Endodermal cell (in vitro differentiated cells): ENCODE measurements at regions not wholly inside any gene's neighbourhood (a gene's known extent, or its start where the extent isn't known, plus 50 kb on each side); places are given as distances from the start of the nearest gene placed in this dataset.

Experiments
- DNase-seq: peaks from one replicate; pipeline ENCODE4 v3.0.0-alpha.2; 2017
- H3K27ac ChIP-seq: 2 replicates; pipeline ENCODE4 v1.5.1; 2013; ENCODE audit warnings: mild to moderate bottlenecking, low read depth, low read length, moderate library complexity
- H3K27me3 ChIP-seq: 2 replicates; pipeline ENCODE4 v1.6.1; 2013; ENCODE audit warnings: mild to moderate bottlenecking, low read length, moderate library complexity; ENCODE audit not compliant: insufficient read depth, control insufficient read depth, poor library complexity, severe bottlenecking
- H3K36me3 ChIP-seq: 2 replicates; pipeline ENCODE4 v1.7.0; 2013; ENCODE audit warnings: mild to moderate bottlenecking, low read length, moderate library complexity; ENCODE audit not compliant: control insufficient read depth, insufficient read depth
- H3K4me1 ChIP-seq: one replicate; pipeline ENCODE4 v1.7.0; 2013; ENCODE audit warnings: low read length; ENCODE audit not compliant: control insufficient read depth, insufficient read depth
- H3K4me3 ChIP-seq: 2 replicates; pipeline ENCODE4 v1.5.1; 2013; ENCODE audit warnings: mild to moderate bottlenecking, low read length, moderate library complexity
- H3K9ac ChIP-seq: 2 replicates; pipeline ENCODE4 v1.6.1; 2013; ENCODE audit warnings: mild to moderate bottlenecking, low read length, moderate library complexity; ENCODE audit not compliant: poor library complexity, severe bottlenecking; ENCODE audit errors: extremely low read depth
- H3K9me3 ChIP-seq: 2 replicates; pipeline ENCODE4 v1.6.1; 2013; ENCODE audit warnings: mild to moderate bottlenecking, low read length, moderate library complexity; ENCODE audit not compliant: control insufficient read depth
- H3K27ac Mint-ChIP-seq: 2 replicates; pipeline ENCODE4 v1.8.0; 2020; ENCODE audit warnings: mixed read lengths
- H3K27me3 Mint-ChIP-seq: 2 replicates; pipeline ENCODE4 v1.8.0; 2021; ENCODE audit warnings: mild to moderate bottlenecking, mixed read lengths; ENCODE audit not compliant: insufficient read depth
- H3K36me3 Mint-ChIP-seq: 2 replicates; pipeline ENCODE4 v1.8.0; 2020; ENCODE audit warnings: low read depth, mixed read lengths
- H3K4me1 Mint-ChIP-seq: 2 replicates; pipeline ENCODE4 v1.8.0; 2020; ENCODE audit warnings: mixed read lengths
- H3K4me3 Mint-ChIP-seq: 2 replicates; pipeline ENCODE4 v1.8.0; 2020; ENCODE audit warnings: mild to moderate bottlenecking, moderate library complexity, mixed read lengths
- H3K9me3 Mint-ChIP-seq: 2 replicates; pipeline ENCODE4 v1.8.0; 2020; ENCODE audit warnings: mild to moderate bottlenecking, mixed read lengths
- WGBS, 2 experiments: methylation state at CpG; one replicate each; pipeline versions ENCODE4 v1.1.5 to v1.1.7; 2013; ENCODE audit warnings: missing lambda C conversion rate in 2 of 2, mixed read lengths in 1 of 2; ENCODE audit not compliant: insufficient coverage in 1 of 2, insufficient read length in 1 of 2; 5-methylcytosine and 5-hydroxymethylcytosine counted together
- TF ChIP-seq, protein P1 (sequence below): fragments of 200-600 bp; sonication (generic); conservative IDR thresholded peaks from 2 replicates; pipeline ENCODE4 v1.5.0; 2021; ENCODE audit warnings: antibody characterized with exemption, mild to moderate bottlenecking

DNA sequence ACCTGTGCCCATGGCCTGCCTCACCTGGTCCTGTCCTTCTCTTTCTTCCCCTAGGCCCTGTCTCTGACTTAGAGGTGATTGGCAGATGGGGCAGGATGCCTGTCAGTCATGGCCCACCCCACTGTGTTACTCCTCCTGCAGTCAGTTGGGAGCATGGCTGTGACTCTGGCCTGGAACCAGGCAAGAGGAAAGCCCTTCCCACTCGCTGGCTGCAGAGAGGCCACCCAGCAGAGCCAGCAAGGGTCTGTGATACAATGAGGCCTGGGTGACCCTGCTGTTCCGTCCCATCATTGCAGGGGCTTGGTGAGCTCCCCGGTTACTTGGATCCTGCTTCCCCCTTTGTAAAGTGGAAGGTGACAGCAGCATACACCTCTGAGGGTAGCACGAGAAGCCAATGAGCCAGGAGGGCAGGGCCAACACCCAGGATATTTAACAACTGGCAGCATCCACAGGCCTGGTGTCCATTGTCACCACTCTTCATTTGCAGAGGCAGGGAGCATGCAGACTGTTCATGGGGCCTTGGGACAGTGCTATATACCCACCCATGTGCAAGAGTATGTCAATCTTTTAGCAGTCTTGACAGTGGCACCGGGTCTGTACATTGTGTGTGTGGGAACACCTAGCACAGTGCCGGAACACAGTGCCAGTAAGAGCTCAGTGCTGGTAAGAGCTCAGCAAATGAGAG is 191.0 kb upstream of the C1orf174 start:
- Histone ChIP-seq H3K9me3 (no peaks in the 10 kb centered on the region), H3K4me1 (no peaks in the 10 kb centered on the region), H3K27me3 (no peaks in the 10 kb centered on the region), H3K9ac (no peak overlapping the region), H3K27ac (no peak overlapping the region), H3K36me3 (no peaks in the 10 kb centered on the region), H3K4me3 (no peak overlapping the region)
- no peaks in the 10 kb centered on the region for H3K27me3 Mint-ChIP-seq
- WGBS, 2 experiments, result 72 to 82% methylated on average over 4 to 6 of the region's 6 CpGs
- no peak overlapping the region for H3K27ac Mint-ChIP-seq
- H3K9me3 Mint-ChIP-seq, result peaks cover 29% of the 10 kb centered on the region
- no peak for DNase-seq
- TF ChIP-seq, protein P1, sequence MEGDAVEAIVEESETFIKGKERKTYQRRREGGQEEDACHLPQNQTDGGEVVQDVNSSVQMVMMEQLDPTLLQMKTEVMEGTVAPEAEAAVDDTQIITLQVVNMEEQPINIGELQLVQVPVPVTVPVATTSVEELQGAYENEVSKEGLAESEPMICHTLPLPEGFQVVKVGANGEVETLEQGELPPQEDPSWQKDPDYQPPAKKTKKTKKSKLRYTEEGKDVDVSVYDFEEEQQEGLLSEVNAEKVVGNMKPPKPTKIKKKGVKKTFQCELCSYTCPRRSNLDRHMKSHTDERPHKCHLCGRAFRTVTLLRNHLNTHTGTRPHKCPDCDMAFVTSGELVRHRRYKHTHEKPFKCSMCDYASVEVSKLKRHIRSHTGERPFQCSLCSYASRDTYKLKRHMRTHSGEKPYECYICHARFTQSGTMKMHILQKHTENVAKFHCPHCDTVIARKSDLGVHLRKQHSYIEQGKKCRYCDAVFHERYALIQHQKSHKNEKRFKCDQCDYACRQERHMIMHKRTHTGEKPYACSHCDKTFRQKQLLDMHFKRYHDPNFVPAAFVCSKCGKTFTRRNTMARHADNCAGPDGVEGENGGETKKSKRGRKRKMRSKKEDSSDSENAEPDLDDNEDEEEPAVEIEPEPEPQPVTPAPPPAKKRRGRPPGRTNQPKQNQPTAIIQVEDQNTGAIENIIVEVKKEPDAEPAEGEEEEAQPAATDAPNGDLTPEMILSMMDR, result no peak
- no peaks in the 10 kb centered on the region for H3K4me1 Mint-ChIP-seq
- H3K36me3 Mint-ChIP-seq, result no peaks in the 10 kb centered on the region
- no peak overlapping the region for H3K4me3 Mint-ChIP-seq

GRCh38 chr1:4091996-4092395 is 191.9 kb upstream of the C1orf174 start:
- H3K36me3 Mint-ChIP-seq, result no peaks in the 10 kb centered on the region
- Histone ChIP-seq H3K27me3 (no peaks in the 10 kb centered on the region), H3K36me3 (no peaks in the 10 kb centered on the region), H3K4me3 (no peak overlapping the region), H3K9me3 (no peaks in the 10 kb centered on the region), H3K9ac (no peak overlapping the region), H3K4me1 (no peaks in the 10 kb centered on the region), H3K27ac (no peak overlapping the region)
- 93 to 100% methylated on average over 3 to 7 of the region's 7 CpGs for WGBS, 2 experiments
- H3K4me1 Mint-ChIP-seq, result no peaks in the 10 kb centered on the region
- peaks cover 36% of the 10 kb centered on the region for H3K9me3 Mint-ChIP-seq
- no peaks in the 10 kb centered on the region for H3K27me3 Mint-ChIP-seq
- TF ChIP-seq, protein P1, result no peak
- H3K27ac Mint-ChIP-seq, result no peak overlapping the region
- no peak overlapping the region for H3K4me3 Mint-ChIP-seq
- no peak for DNase-seq

DNA sequence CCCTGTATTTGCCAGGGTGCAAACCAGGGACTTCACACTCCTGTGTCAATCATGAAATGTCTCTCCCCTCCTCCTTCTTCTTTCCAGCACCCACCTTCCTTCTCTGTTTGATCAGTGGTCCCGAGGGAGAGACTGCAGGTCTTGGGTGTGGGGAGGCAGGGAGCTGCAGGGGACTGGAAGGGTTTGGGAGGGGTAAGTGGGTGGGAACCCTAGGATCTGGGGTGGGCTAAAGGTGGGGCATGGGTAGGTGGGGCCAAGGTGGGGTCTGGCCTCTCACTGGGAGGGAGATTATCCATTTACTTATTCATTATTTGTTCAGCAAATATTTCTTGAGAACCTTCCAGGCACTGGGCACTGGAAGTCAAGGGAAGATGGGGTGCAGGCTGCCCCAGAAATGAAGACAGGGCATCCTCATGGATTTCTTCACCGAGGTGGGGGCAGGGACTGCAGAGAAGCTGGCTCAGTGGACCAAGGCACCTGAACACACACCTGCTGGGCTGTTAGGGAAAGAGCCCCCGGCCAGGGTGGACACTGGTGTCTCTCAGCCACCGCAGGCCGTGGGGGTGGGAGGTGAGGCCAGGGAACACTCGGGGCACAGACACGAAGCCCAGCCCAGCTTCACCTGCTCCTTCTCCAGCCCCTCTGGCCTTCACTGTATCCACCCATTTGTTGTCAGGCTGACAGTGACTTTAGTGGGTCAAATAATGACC is 193.9 kb upstream of the C1orf174 start:
- H3K27me3 ChIP-seq, result no peaks in the 10 kb centered on the region
- no peaks in the 10 kb centered on the region for H3K36me3 ChIP-seq
- H3K4me3 ChIP-seq, result no peak overlapping the region
- no peaks in the 10 kb centered on the region for H3K27me3 Mint-ChIP-seq
- 90% methylated on average over 1 to 6 of the region's 7 CpGs for WGBS, 2 experiments
- no peak overlapping the region for H3K27ac Mint-ChIP-seq
- no peaks in the 10 kb centered on the region for H3K4me1 Mint-ChIP-seq
- H3K27ac ChIP-seq, result no peak overlapping the region
- H3K4me3 Mint-ChIP-seq, result no peak overlapping the region
- no peaks in the 10 kb centered on the region for H3K9me3 ChIP-seq
- H3K36me3 Mint-ChIP-seq, result no peaks in the 10 kb centered on the region
- TF ChIP-seq, protein P1, result no peak
- peaks cover 38% of the 10 kb centered on the region for H3K9me3 Mint-ChIP-seq
- H3K9ac ChIP-seq, result no peak overlapping the region
- no peaks in the 10 kb centered on the region for H3K4me1 ChIP-seq
- no peak for DNase-seq
